SU-DHL-6 (cell line): ENCODE measurements at regions not wholly inside any gene's neighbourhood (a gene's known extent, or its start where the extent isn't known, plus 50 kb on each side); places are given as distances from the start of the nearest gene placed in this dataset.

Source experiments
- H2AFZ ChIP-seq: fragments of 200-600 bp; sonication (generic); 2 replicates; pipeline ENCODE4 v1.6.1; 2014; ENCODE audit warnings: low read depth, mild to moderate bottlenecking, moderate library complexity, mixed read lengths, antibody characterized with exemption, low read length; ENCODE audit not compliant: severe bottlenecking
- H3F3A ChIP-seq: fragments of 200-600 bp; shearing (Covaris generic); 2 replicates; pipeline ENCODE4 v1.6.0; 2016; ENCODE audit warnings: antibody characterized with exemption, mild to moderate bottlenecking; ENCODE audit not compliant: insufficient read depth
- H3K27ac ChIP-seq: fragments of 200-600 bp; sonication (generic); 2 replicates; pipeline ENCODE4 v1.5.1; 2016; ENCODE audit warnings: low read depth, mild to moderate bottlenecking, low read length, moderate library complexity, mixed read lengths
- H3K27me3 ChIP-seq: fragments of 200-600 bp; sonication (generic), shearing (Covaris generic); 2 replicates; pipeline ENCODE4 v1.6.0; 2014; ENCODE audit warnings: mild to moderate bottlenecking, low read length
- H3K36me3 ChIP-seq: fragments of 200-600 bp; sonication (generic); 2 replicates; pipeline ENCODE4 v1.6.1; 2014; ENCODE audit warnings: mild to moderate bottlenecking, low read length, mixed read lengths
- H3K4me2 ChIP-seq: fragments of 300-600, 200-600 bp; shearing (Covaris generic), sonication (generic); 2 replicates; pipeline ENCODE4 v1.6.0; 2014; ENCODE audit warnings: low read length, low read depth, mild to moderate bottlenecking; ENCODE audit not compliant: poor library complexity, severe bottlenecking
- H3K4me3 ChIP-seq: fragments of 200-600 bp; sonication (generic); 2 replicates; pipeline ENCODE4 v1.5.1; 2014; ENCODE audit warnings: antibody characterized with exemption, low read length, mild to moderate bottlenecking, mixed read lengths; ENCODE audit not compliant: insufficient read depth, poor library complexity, severe bottlenecking
- H3K79me2 ChIP-seq: fragments of 200-600 bp; sonication (generic); 2 replicates; pipeline ENCODE4 v1.6.1; 2014; ENCODE audit warnings: mild to moderate bottlenecking, low read length, moderate library complexity; ENCODE audit not compliant: insufficient read depth
- H3K9ac ChIP-seq: fragments of 200-600 bp; sonication (generic); 2 replicates; pipeline ENCODE4 v1.7.0; 2014; ENCODE audit warnings: mild to moderate bottlenecking, low read length
- H3K9me2 ChIP-seq: fragments of 200-600 bp; sonication (generic); replicated peaks from 2 replicates; pipeline ENCODE4 v1.6.1; 2014; ENCODE audit warnings: low read length; ENCODE audit not compliant: insufficient read depth
- H3K9me3 ChIP-seq: fragments of 200-600 bp; sonication (generic); 2 replicates; pipeline ENCODE4 v1.6.1; 2014; ENCODE audit warnings: low read length, mixed read lengths; ENCODE audit not compliant: insufficient read depth
- H4K20me1 ChIP-seq: fragments of 200-600 bp; sonication (generic); 2 replicates; pipeline ENCODE4 v1.6.1; 2014; ENCODE audit warnings: low read depth, mild to moderate bottlenecking, antibody characterized with exemption, low read length, moderate library complexity, mixed read lengths
- EZH2phosphoT487 ChIP-seq: fragments of 200-600 bp; sonication (generic), shearing (Covaris generic); conservative IDR thresholded peaks from 2 replicates; pipeline ENCODE4 v1.6.1; 2018; ENCODE audit warnings: mild to moderate bottlenecking, antibody characterized with exemption, low read length, moderate library complexity, mixed read lengths
- TF ChIP-seq, protein P1 (sequence below): fragments of 200-600 bp; sonication (generic); IDR thresholded peaks from one replicate; pipeline ENCODE4 v1.5.1; 2017; ENCODE audit warnings: antibody characterized with exemption, mild to moderate bottlenecking, low read length, moderate library complexity; ENCODE audit not compliant: insufficient read depth, poor library complexity, severe bottlenecking

DNA sequence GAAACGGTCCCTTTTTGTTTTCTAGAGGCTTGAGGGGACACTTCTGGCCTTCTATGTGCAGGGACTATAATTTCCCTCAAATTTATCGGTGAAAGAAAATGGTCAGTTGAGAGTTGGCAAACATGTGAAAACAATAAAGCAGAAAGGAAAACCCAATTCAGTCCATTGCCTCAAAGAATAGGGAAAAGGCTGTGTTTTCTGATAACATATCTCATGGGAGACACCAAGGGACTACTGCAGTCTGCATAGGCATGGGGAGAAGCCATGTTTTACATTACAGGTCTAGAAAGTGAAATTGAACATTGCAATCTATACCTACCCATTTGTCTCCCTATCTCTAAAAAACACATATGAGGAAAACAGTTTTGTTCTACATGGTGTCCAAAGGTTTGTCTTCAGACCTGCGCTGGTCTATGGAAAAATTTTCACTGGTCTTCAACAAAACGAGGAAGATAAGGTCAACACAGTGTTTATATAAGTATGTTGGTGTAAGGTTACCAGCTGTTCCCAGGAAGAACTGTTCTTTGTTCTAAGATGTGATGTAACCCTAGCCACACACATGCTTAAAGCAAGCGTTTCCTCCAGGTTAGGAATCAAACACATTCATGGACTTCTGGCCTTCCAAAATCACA, 179.7 kb downstream of the MREG start:
- no peaks in the 10 kb centered on the region for H3K36me3 ChIP-seq
- no peaks in the 10 kb centered on the region for H3K9me2 ChIP-seq
- H2AFZ ChIP-seq = no peak overlapping the region
- H3F3A ChIP-seq = no peaks in the 10 kb centered on the region
- no peak overlapping the region for H3K9ac ChIP-seq
- no peak overlapping the region for H3K27ac ChIP-seq
- H3K27me3 ChIP-seq = no peaks in the 10 kb centered on the region
- no peak overlapping the region for H3K4me2 ChIP-seq
- TF ChIP-seq, protein P1, sequence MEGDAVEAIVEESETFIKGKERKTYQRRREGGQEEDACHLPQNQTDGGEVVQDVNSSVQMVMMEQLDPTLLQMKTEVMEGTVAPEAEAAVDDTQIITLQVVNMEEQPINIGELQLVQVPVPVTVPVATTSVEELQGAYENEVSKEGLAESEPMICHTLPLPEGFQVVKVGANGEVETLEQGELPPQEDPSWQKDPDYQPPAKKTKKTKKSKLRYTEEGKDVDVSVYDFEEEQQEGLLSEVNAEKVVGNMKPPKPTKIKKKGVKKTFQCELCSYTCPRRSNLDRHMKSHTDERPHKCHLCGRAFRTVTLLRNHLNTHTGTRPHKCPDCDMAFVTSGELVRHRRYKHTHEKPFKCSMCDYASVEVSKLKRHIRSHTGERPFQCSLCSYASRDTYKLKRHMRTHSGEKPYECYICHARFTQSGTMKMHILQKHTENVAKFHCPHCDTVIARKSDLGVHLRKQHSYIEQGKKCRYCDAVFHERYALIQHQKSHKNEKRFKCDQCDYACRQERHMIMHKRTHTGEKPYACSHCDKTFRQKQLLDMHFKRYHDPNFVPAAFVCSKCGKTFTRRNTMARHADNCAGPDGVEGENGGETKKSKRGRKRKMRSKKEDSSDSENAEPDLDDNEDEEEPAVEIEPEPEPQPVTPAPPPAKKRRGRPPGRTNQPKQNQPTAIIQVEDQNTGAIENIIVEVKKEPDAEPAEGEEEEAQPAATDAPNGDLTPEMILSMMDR = no peak
- no peak for TF ChIP-seq EZH2phosphoT487
- H3K9me3 ChIP-seq = no peaks in the 10 kb centered on the region
- no peaks in the 10 kb centered on the region for H4K20me1 ChIP-seq
- H3K79me2 ChIP-seq = no peaks in the 10 kb centered on the region
- no peak overlapping the region for H3K4me3 ChIP-seq

DNA sequence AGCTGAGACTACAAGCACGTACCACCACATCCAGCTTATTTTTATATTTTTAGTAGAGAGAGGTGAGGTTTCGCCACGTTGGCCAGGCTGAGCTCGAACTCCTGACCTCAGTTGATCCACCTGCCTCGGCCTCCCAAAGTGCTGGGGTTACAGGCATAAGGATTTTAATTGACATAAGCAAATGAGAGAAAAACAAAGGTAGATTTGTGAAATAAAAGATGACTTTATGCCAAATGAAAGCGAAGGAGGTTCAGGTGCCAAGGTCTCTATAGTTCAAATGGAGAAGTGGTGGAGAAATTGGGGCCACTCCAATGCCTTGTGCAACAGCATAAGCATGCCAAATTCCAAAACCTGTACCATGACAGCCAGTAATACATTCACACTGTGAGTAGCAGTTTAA, 180.6 kb downstream of the MREG start:
- Histone ChIP-seq H3K4me3 (no peak overlapping the region), H2AFZ (no peak overlapping the region), H4K20me1 (no peaks in the 10 kb centered on the region), H3K27me3 (no peaks in the 10 kb centered on the region), H3K9me3 (no peaks in the 10 kb centered on the region), H3K36me3 (no peaks in the 10 kb centered on the region), H3K4me2 (no peak overlapping the region), H3K9me2 (no peaks in the 10 kb centered on the region), H3F3A (no peaks in the 10 kb centered on the region), H3K9ac (no peak overlapping the region), H3K79me2 (no peaks in the 10 kb centered on the region), H3K27ac (no peak overlapping the region)
- TF ChIP-seq, protein P1 = no peak
- no peak for TF ChIP-seq EZH2phosphoT487

DNA sequence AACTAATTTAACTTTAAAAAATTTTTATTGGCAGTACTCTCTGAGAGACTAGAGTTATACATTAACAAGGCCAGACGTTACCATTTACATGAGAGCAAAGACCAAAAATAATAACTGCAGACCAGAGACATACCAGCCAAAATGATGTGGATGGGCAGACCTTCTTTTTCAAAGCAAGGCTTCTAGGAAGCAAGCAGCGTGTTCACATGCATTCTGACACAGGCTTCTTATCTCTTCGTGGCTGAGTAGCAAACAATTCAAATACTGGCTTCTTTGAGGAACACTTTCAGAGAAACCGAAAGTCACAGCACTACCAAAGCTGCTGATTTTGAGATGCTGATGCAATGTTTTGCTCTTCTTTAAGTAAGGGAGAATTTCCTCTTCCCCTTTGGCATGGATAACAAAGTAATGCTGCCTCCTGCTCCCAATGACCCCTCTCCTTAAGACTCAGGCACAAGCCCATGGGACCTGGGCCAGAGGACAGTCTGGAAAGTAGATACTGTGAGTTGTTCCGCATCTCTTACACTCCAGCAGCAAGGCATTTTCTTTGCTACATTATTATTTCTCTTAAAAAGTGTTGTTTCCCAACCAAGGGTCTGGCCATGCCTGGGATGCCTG, 181.9 kb downstream of the MREG start:
- H4K20me1 ChIP-seq = no peaks in the 10 kb centered on the region
- H3K9ac ChIP-seq = no peak overlapping the region
- TF ChIP-seq EZH2phosphoT487 = no peak
- TF ChIP-seq, protein P1 = no peak
- H3K27me3 ChIP-seq = no peaks in the 10 kb centered on the region
- H3K36me3 ChIP-seq = no peaks in the 10 kb centered on the region
- no peak overlapping the region for H3K27ac ChIP-seq
- H3K9me2 ChIP-seq = no peaks in the 10 kb centered on the region
- no peak overlapping the region for H2AFZ ChIP-seq
- H3K79me2 ChIP-seq = no peaks in the 10 kb centered on the region
- no peaks in the 10 kb centered on the region for H3K9me3 ChIP-seq
- no peak overlapping the region for H3K4me3 ChIP-seq
- no peaks in the 10 kb centered on the region for H3F3A ChIP-seq
- no peak overlapping the region for H3K4me2 ChIP-seq
